DND-41 (cell line): ENCODE measurements at regions not wholly inside any gene's neighbourhood (a gene's known extent, or its start where the extent isn't known, plus 50 kb on each side); places are given as distances from the start of the nearest gene placed in this dataset.

Source experiments
- EZH2 ChIP-seq: IDR thresholded peaks from 3 replicates; pipeline ENCODE4 v1.6.1; 2012; ENCODE audit warnings: borderline replicate concordance, low read depth, mild to moderate bottlenecking, moderate library complexity, low read length, inconsistent platforms; ENCODE audit not compliant: severe bottlenecking
- TF ChIP-seq, protein P1 (sequence below): IDR thresholded peaks from 2 replicates; pipeline ENCODE4 v1.5.1; 2012; ENCODE audit warnings: borderline replicate concordance, low read length, moderate library complexity, mild to moderate bottlenecking; ENCODE audit not compliant: poor library complexity, severe bottlenecking; ENCODE audit errors: extremely low read depth

GRCh38 chrX:128335671-128336070 lies 283.5 kb upstream of the ACTRT1 start:
- TF ChIP-seq, protein P1, sequence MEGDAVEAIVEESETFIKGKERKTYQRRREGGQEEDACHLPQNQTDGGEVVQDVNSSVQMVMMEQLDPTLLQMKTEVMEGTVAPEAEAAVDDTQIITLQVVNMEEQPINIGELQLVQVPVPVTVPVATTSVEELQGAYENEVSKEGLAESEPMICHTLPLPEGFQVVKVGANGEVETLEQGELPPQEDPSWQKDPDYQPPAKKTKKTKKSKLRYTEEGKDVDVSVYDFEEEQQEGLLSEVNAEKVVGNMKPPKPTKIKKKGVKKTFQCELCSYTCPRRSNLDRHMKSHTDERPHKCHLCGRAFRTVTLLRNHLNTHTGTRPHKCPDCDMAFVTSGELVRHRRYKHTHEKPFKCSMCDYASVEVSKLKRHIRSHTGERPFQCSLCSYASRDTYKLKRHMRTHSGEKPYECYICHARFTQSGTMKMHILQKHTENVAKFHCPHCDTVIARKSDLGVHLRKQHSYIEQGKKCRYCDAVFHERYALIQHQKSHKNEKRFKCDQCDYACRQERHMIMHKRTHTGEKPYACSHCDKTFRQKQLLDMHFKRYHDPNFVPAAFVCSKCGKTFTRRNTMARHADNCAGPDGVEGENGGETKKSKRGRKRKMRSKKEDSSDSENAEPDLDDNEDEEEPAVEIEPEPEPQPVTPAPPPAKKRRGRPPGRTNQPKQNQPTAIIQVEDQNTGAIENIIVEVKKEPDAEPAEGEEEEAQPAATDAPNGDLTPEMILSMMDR, result no peak
- no peak for TF ChIP-seq EZH2
